HK-2 (cell line): ENCODE measurements at regions not wholly inside any gene's neighbourhood (a gene's known extent, or its start where the extent isn't known, plus 50 kb on each side); places are given as distances from the start of the nearest gene placed in this dataset.

ENCODE experiments used
- DNase-seq: peaks from one replicate; pipeline ENCODE4 v3.0.0-alpha.2; 2018; ENCODE audit not compliant: unreplicated experiment

DNA sequence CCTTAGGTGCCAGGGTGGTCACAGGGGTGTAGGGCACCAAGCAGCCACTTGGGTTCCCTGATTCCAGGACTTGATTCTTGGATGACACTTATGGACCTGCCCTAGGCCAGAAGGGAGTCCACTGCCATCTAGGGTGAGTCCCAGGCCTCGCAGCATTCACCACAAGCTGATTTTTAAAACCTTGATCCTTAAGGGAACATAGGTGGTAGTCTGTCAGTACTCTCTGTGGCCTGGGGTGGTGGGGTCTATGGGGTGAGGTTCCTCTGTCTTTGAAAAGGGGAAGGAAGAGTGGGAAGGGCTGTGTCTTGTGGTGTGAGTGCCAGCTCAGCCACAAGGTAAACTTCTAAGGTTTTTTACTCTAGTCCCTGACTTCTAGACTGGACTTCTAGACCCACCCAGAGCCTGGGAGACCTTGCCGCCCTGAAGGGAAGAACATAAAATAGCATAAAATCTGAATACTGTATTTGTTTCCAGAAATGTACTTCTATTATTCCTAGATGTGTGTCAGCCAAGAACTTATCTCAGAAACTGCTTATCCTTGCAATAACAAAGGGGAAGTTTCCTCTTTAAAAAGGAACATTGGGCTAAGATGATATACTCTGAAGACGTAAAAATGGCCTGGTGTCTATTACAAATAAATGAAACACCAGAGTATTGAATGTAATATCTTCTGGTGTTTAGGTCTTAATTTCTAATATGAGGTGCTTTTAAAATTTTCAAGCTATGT is 757.3 kb downstream of the LTN1 start:
- DNase-seq = no peak

DNA sequence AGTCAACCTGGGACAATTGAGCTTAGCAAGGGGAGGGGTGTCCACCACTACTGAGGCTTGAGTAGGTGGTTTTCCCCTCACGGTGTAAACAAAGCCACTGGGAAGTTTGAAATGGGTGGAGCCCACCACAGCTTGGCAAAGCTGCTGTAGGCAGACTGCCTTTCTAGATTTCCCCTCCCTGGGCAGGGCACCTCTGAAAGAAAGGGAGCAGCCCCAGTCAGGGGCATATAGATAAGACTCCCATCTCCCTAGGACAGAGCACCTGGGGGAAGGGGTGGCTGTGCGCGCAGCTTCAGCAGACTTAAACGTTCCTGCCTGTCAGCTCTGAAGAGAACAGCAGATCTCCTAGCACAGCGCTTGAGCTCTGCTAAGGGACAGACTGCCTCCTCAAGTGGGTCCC is 758.4 kb downstream of the LTN1 start:
- DNase-seq = no peak

DNA sequence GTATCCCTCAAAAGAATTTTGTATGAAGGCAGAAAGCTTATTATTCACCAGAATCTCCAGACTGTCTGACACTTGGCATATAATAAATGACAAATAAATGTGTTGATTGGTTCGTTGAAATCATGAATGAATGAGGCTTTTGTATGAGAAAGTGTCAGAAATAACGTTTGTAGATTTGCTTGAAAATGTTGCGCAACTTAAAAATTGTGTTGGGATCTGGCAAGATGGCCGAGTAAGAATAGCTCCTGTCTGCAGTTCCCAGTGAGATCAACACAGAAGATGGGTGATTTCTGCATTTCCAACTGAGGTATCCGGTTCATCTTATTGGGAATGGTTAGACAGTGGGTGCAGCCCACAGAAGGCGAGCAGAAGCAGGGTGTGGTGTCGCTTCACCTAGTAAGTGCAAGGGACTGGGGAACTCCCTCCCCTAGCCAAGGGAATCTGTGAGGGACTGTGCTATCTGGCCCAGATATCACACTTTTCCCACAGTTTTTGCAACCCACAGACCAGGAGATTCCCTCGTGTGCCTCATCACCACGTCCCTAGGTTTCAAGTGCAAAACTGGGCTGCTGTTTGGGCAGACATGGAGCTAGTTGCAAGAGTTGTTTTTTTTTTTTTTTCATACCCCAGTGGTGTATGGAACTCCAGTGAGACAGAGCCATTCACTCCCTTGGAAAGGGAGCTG is 759.0 kb downstream of the LTN1 start:
- no peak for DNase-seq

DNA sequence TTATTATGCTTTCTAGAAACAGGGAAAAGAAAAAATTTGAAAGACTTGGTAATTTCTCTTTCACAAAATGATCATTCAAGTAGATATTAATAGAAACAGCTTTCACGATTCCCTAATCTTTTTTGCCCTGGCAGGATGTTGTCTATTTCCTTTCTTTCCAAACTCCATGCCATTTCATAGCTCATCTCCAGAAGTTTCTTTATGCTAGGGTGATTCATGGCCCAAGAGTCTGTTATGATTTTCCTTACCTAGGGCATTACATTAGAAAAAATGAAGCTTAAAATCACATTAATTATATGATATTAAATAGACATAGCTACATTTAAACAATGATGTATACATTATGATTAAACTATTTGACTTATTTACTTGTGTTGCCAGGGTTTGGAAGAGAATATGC is 762.1 kb downstream of the LTN1 start:
- no peak for DNase-seq

DNA sequence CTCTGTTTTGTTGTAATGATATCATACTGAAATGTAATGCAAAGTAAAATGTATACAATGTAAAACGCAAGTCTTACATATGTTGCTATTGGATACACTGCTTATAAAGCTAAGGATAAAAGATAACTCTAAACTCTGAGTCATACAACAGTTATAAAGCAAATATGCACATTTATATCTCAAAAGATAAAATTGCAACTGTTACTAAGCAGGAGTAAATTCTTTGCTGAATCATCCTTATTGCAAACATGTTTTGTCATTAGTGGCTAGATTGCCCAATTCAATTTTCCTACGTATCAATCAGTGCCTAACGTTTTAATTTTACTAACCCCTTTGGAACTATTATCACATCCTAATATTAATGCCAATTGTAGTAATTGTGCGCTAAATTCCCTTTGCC is 762.9 kb downstream of the LTN1 start:
- no peak for DNase-seq

DNA sequence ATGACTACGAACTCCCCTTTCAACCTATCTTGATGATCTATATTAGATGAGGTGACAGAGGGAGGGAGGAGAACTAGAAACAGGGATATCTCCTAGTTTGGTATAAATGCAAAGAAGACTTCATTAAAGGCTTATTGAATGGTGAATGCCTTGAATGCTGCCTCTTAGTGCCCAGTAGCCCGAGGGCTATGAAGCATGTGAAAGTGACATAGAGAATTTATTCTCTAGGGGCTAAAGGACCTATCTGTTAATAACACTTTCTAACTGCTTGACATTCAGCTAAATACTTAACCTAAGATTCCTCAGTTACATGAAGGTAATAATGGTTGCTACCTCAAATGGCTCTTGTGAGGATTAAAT is 764.1 kb downstream of the LTN1 start:
- DNase-seq = no peak

DNA sequence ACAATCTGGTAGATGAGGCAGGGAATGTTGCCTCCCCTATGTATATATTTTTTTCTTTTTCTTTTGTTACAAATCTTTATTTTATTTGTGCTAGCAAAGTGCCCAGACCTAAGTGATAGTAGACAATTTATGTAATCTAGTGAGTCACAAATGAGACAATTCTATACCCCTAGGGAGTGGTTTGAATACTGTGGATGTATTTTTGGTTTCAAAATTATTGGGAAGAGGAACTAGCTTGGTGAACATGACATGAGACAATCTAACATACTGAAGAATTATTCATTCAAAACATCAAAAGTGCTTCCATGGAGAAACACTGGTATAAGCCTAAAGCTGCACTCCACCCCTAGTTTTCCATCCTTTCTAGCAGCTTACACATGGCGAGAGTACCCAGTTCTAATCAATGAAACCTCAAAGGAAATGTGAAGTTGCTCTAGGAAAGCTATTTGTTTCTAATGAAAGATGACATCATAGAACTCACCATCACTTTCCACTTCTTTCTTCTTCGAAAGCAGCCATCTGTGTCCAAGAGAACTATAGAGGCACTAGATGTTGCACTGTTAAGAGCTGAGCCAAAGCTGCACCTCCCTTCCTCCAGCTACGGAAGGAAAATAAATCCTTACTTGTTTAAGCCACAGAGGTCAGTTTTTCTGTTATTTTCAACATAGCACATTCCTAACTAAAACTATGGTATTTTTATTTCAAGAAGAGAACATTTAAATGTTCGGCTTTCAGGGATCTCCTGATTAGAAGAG is 764.6 kb downstream of the LTN1 start:
- no peak for DNase-seq

DNA sequence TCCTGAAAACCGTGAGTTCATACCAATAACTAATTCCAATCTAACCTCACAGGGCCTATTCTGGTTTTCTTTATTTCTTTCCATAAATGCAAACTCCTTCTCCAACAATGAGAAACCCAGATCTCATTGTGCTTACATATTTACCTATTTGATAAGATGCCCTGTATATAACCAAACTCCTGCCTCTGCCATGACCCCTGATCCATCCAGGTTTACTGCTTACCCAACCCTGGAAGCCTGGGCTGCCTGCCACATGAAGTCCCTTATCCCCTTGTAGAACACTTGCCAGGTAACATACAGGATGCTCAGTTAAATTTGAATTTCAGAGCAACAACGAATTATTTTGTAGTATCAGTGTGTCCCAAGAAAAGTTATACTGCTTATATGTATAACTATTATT is 766.1 kb downstream of the LTN1 start:
- DNase-seq = no peak

DNA sequence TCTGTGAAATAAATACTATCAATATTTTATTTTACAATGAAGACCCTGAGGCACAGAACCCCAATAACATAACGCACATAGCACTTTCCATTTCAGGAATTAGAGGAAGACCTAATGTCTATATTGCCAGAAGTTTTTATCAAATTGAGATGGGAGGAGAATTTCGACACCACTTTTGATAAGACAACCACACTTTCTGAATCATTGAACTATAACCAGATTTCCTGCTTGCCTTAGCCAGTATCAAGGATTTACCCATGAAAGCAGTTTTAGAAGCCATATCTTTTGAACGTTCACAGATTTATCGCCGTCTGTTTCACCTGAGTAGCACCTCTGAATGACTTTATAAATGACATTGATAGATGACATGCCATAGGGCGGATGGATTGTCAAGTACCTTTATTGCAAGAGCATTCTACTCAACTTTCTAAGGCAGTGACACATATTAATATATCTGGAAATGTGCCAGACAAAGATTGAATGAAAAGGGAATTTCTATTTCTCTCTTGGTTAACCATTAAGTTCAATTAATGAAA is 768.4 kb downstream of the LTN1 start:
- no peak for DNase-seq

DNA sequence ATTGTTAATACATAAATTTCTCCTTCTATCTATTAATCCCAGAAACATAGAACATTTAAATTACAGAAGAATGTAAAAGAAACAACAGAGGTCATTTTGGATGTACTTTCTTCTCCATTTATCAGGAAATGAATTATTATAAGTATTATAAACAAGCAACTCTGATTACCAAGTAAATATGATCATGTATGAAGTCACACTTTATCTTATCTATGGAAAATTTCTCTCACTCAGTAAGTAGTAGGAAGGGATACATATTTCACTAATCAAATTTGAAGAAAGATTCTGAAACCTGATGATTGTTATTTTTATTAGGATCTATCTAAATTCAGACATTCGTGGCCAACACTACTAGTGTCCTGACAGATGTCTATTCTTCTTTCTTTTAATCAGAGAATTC is 770.7 kb downstream of the LTN1 start:
- no peak for DNase-seq

DNA sequence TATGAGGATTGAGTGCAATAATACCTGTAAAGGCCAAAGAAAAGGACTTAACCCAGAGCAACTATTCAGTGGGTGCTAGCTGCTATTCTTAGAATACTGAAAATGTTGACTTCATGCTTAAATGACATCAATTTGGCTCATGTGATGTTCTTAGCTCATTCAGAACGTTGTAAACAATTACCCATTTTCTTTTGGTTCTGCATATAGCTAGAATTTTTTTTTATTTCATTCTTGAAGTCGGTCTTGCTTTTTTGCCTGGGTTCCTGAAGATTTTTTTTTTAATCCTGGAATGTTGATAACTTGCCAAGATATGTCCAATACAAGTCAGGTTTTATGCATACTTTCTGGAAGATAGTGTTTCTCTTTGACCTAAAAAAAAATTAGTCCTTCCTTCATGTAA is 772.0 kb downstream of the LTN1 start:
- no peak for DNase-seq

DNA sequence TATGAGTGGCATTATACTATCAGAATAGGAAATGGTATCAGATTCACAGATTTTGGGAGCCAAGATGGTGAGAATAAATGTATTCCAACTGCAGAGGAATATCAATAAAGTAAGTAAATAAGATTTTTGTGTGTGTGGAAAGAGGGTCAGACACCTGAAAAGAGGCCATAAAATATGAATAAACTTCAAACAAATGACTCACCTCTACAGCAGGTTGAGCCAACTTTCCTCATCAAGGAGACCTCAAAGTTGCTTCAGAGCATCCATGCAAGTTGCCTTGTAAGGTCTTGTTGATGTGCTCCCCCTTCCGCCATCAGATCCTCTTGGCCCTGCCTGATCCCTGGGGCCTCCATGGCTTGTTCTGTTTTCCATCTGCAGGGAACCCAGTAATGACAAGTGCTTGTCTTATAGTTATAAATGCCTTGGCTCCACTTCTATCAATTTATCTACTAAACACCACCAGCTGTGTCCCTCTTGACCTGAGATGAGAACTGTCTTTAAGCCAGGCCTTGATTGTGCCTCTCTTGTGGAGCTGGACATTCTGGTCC is 775.6 kb downstream of the LTN1 start:
- DNase-seq = no peak

DNA sequence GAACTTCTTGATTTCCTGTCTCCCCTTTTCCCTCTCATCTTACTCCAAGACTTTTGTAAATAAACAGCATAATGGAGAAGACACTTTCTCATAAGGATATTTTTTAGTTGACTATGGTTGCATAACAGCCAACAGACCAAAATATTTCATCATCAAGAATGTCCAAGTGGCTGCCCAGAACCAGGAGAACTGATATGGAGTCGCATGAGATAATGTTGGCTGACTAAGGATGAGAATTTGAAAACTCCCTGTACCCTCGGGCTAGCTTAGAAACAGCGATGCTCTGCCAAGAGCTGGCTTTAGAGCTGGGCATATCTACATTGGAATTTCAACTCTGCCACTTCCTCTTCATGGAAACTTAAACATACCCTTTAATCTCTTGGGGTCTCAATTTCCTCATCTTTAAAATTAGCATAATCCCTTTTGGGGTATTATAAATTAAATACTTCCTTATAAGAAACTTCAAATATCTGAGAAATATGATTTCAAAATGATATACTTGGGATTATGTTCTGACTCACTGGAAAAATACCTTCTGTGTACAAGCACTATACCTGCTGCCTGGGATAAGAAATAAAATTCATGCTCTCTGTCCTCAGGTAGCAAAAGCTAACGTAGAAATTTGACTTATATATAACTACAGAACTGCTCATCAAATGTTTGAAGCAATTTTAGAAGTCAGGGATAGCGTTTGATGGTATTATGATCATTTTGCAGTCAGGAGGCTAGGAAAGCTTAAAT is 777.3 kb downstream of the LTN1 start:
- DNase-seq = no peak

DNA sequence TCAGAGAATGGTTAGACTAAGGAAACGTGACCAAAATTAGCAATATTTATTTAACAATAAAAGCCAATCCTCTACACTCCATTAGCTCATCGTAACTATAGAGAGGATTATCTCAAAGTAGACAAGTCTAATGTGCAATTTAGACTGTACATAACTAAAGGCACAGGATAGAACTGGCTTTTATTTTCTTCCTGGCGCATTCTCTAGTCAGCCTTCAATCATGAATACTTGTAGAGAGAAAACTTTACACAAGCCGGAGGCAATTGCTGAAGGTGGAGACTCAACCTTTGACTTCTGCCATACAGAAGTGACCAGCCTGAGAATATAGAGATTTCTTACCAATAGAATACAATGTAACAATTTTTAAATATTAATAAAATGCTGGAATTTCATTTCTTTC is 777.9 kb downstream of the LTN1 start:
- no peak for DNase-seq

DNA sequence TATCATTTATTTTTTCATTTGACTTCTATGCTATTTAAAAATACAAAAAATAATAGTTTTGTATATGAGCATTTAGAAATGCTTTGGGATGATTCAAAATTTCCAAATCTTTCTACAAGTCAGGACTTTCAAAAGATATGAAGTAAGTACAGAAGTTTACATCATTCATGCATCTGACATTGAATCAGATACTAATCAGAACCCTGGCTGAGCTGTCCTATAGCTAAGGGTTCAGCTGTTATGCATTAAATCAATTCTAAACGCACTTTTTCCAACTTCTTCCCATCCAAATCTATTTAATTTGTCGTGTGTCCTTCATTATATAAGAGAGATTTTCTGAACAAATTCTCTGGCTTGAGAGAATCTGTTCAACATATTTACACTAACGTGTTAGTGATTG is 779.4 kb downstream of the LTN1 start:
- DNase-seq = no peak

DNA sequence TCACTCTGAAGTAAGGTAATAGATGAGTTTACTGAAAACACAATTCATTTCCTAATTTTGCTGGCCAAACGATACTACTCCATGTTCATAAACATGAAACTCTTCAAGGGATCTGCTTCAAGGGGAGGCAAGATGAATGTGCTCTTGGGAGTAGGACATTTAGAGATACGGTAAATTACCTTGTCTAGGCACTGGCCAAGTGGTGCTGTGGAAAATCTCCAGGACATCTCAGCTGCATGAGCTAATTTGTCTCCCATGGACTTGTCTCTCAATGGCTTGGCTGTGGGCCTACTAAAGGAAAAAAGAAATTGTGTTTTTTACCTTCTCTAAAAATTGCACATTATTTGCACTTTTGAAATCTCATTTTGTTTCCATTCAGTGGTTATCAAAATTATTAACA is 780.6 kb downstream of the LTN1 start:
- no peak for DNase-seq

DNA sequence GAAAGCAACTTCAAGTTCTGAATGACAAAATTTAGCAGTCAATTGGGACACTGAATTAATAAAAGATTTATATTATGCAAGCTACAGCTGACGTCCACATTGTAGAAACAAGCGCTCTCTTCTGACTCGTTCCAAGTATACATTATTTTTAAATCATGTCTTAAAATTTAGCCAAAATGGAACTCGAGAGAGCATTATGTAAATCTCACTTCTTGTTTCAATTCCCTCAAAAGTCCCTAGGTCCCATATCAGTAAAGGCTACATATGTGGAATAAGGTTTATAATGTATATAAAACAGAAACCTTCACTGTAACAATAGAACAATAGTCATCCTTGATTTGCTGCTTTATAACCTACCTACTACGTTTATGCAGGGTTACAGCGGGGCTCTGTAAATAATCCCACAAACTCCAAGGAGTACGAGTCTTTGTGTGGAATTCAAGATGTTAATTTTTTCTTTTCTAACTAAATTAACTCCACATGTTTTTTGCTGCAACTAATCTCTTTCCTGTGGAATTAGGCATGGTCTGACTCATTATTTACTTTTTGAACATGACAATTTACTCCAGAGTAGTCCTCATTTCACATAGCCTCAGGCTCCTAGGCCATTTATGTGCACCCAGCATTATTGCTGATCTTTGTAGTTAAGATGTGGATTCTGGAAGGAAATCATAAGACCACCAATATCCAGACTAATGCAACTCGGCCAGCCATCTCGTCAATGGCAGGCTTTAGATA is 785.1 kb downstream of the LTN1 start:
- DNase-seq = no peak

DNA sequence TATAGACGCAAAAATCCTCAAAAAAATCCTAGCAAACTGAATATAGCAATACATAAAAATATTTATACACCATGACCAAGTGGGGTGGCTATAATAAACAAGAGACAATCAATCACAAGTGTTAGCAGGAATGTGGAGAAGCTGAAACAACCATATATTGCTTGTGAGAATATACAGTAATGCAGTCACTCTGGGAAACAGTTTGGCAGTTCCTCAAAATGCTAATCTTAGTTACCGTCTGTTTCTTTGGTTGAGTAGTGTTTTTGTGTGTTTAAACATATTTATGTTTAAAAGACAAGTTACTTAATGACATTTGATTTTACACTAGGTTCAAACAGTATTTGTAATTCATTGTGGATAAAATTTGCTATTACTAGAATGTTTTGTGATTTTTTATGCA is 792.0 kb downstream of the LTN1 start:
- DNase-seq = no peak

DNA sequence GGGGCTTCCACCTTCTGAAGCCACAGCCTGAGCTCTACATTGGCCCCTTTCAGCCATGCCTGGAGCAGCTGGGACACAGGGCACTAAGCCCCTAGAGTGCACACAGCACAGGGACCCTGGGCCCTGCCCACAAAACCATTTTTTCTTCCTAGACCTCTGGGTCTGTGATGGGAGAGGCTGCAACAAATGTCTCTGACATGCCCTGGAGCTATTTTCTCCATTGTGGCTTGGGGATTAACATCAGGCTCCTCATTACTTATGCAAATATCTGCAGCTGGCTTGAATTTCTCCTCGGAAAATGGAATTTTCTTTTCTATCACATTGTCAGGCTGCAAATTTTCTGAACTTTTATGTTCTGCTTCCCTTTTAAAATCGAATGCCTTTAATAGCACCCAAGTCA is 795.7 kb downstream of the LTN1 start:
- DNase-seq = no peak

DNA sequence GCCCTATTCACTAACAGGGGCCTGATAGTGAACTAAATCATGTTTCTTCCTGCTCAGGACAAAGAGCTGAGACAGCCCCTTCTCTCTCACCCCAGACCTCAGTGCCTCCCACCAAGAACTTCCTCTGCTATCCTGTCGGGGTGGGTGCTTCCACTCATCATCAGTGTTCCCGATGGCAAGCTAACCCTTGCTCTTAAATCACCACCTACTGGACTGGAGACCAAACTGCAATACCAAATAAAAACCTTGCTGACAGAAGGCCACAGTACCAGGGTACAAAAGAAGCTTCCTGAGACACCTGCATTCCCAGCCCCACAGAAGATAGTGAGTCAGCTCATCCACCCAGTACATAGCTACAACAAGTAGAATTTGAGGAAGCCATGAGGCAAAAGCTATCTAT is 799.5 kb downstream of the LTN1 start:
- no peak for DNase-seq

DNA sequence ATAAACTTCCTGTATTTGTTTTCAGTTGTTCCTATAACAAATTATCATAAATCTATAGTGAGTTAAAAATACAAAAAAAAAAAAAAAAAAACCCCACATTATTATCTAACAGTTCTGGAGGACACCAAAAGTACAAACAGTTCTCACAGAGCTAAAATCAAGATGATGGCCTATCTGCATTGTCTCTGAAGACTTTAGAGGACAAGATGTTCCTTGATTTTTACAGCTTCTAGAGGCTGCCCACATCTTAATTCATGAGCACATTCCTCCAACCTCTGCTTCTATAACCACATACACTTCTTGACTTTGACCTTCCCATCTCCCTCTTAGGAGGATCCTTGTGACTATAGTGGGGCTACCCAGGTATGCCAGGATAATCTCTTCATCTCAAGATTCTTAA is 806.1 kb downstream of the LTN1 start:
- no peak for DNase-seq
